HFFc6 (cell line): ENCODE measurements at regions not wholly inside any gene's neighbourhood (a gene's known extent, or its start where the extent isn't known, plus 50 kb on each side); places are given as distances from the start of the nearest gene placed in this dataset.

ENCODE experiments used
- DNase-seq: peaks from one replicate; pipeline ENCODE4 v3.0.0-alpha.2; 2018
- H3K27ac Mint-ChIP-seq: 2 replicates; pipeline ENCODE4 v1.8.0; 2020; ENCODE audit warnings: mild to moderate bottlenecking, mixed read lengths
- H3K27me3 Mint-ChIP-seq: 2 replicates; pipeline ENCODE4 v1.8.0; 2021; ENCODE audit warnings: mild to moderate bottlenecking, moderate library complexity, mixed read lengths; ENCODE audit not compliant: insufficient read depth
- H3K36me3 Mint-ChIP-seq: 2 replicates; pipeline ENCODE4 v1.8.0; 2021; ENCODE audit warnings: low read depth, mixed read lengths
- H3K4me1 Mint-ChIP-seq: 2 replicates; pipeline ENCODE4 v1.8.0; 2020; ENCODE audit warnings: low read depth, mixed read lengths
- H3K4me3 Mint-ChIP-seq: 2 replicates; pipeline ENCODE4 v1.8.0; 2020; ENCODE audit warnings: mild to moderate bottlenecking, moderate library complexity, mixed read lengths
- H3K9me3 Mint-ChIP-seq: 2 replicates; pipeline ENCODE4 v1.8.0; 2020; ENCODE audit warnings: mild to moderate bottlenecking, mixed read lengths
- CTCF ChIP-seq: fragments of 200-600 bp; sonication (generic); IDR thresholded peaks from 2 replicates; pipeline ENCODE4 v1.5.0; 2021; ENCODE audit warnings: antibody characterized with exemption, mild to moderate bottlenecking

GRCh38 chr3:82347585-82347984 lies 586.1 kb upstream of the GBE1 start:
- TF ChIP-seq CTCF = no peak
- Mint-ChIP-seq H3K36me3 (no peaks in the 10 kb centered on the region), H3K27me3 (no peaks in the 10 kb centered on the region), H3K4me3 (no peak overlapping the region), H3K4me1 (no peaks in the 10 kb centered on the region), H3K27ac (no peak overlapping the region), H3K9me3 (peaks cover 17% of the 10 kb centered on the region)
- no peak for DNase-seq

- Mint-ChIP-seq H3K9me3 (peaks cover 4% of the 10 kb centered on the region), H3K27ac (no peak overlapping the region), H3K27me3 (no peaks in the 10 kb centered on the region), H3K36me3 (no peaks in the 10 kb centered on the region), H3K4me1 (no peaks in the 10 kb centered on the region), H3K4me3 (no peak overlapping the region; the same call in 1 of the 2 replicates)
- TF ChIP-seq CTCF = no peak
- DNase-seq = no peak
Measured at GRCh38 chr3:82342521-82342920, 581.1 kb upstream of the GBE1 start.

- Mint-ChIP-seq H3K4me1 (no peaks in the 10 kb centered on the region), H3K4me3 (no peak overlapping the region), H3K27ac (no peak overlapping the region), H3K9me3 (peaks cover 10% of the 10 kb centered on the region; the same call in 1 of the 2 replicates), H3K27me3 (no peaks in the 10 kb centered on the region), H3K36me3 (no peaks in the 10 kb centered on the region)
- peak; percentile 67 for TF ChIP-seq CTCF
- DNase-seq = no peak
Measured at GRCh38 chr3:82329300-82329699, 567.9 kb upstream of the GBE1 start.

- H3K27ac Mint-ChIP-seq = no peak overlapping the region
- peaks cover 16% of the 10 kb centered on the region for H3K9me3 Mint-ChIP-seq
- TF ChIP-seq CTCF = no peak
Measured at GRCh38 chr3:82311901-82312300, 550.5 kb upstream of the GBE1 start.

GRCh38 chr3:82308755-82309154 lies 547.3 kb upstream of the GBE1 start:
- no peak for TF ChIP-seq CTCF
- Mint-ChIP-seq H3K27me3 (no peaks in the 10 kb centered on the region), H3K27ac (no peak overlapping the region), H3K9me3 (peaks cover 21% of the 10 kb centered on the region), H3K36me3 (no peaks in the 10 kb centered on the region), H3K4me1 (no peaks in the 10 kb centered on the region), H3K4me3 (no peak overlapping the region)
- DNase-seq = no peak

More at GRCh38 chr3:82311901-82312300, 550.5 kb upstream of the GBE1 start:
- no peaks in the 10 kb centered on the region for H3K4me1 Mint-ChIP-seq
- H3K27me3 Mint-ChIP-seq = no peaks in the 10 kb centered on the region
- no peak for DNase-seq
- no peaks in the 10 kb centered on the region for H3K36me3 Mint-ChIP-seq
- H3K4me3 Mint-ChIP-seq = no peak overlapping the region

- DNase-seq = no peak
Measured at GRCh38 chr3:82306189-82306588, 544.7 kb upstream of the GBE1 start.

More at GRCh38 chr3:82306189-82306588, 544.7 kb upstream of the GBE1 start:
- no peaks in the 10 kb centered on the region for H3K27me3 Mint-ChIP-seq
- no peak overlapping the region for H3K27ac Mint-ChIP-seq
- H3K36me3 Mint-ChIP-seq = no peaks in the 10 kb centered on the region
- TF ChIP-seq CTCF = no peak
- H3K4me3 Mint-ChIP-seq = no peak overlapping the region
- no peaks in the 10 kb centered on the region for H3K4me1 Mint-ChIP-seq
- peaks cover 25% of the 10 kb centered on the region for H3K9me3 Mint-ChIP-seq
